Kidney glomerular epithelial cell (primary cell): ENCODE measurements at regions not wholly inside any gene's neighbourhood (a gene's known extent, or its start where the extent isn't known, plus 50 kb on each side); places are given as distances from the start of the nearest gene placed in this dataset.
"Not testable (repeated sequence)": the region's sequence is repeated elsewhere in the genome, so short reads cannot be mapped to it uniquely, and the experiment has no call there.

ENCODE experiments used
- DNase-seq: peaks from one replicate; lab custom pipeline; 2025; lab: John Stamatoyannopoulos, UW

GRCh38 chr3:81853431-81853830, 92.0 kb upstream of the GBE1 start:
- DNase-seq, result no peak

DNA sequence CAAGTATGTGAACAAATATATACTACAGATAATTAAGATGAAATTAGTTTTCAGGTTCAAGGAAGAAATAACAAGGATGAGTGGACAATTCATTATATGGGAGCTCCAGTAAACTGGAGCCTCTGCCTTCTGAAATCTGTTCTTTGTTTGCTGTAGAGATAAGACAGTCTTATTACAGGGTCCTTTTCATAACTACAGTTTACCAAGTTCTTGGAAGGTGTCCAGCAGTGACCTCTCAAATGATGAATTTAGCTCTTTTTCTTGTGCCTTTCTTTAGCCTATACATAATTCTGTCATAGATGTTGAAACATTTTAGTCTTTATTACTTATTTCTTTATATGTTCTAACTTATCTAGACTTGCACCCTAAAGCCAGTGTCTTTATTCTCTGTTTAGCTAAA, 89.7 kb upstream of the GBE1 start:
- DNase-seq, result no peak

DNA sequence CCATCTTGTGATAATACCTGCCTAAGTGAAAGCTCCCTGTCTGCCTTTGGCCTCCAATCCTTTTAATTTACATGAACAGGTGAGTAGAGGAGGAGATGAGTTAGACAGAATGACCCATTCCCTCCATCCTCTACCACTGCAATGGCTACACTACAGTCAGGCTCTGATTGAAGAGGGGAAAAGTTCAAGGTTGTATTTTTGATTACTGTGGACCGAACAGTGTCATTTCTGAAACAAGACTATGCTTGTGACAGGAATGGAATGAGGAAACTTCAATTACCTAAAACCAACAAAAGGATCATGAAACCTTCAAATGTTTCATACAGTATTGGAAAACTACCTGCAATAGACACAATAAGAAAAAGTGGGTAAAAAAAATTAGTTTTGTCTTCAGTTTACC, 85.5 kb upstream of the GBE1 start:
- no peak for DNase-seq

- DNase-seq, result no peak
These were observed 80.1 kb upstream of the GBE1 start for GRCh38 chr3:81841540-81841939.

DNA sequence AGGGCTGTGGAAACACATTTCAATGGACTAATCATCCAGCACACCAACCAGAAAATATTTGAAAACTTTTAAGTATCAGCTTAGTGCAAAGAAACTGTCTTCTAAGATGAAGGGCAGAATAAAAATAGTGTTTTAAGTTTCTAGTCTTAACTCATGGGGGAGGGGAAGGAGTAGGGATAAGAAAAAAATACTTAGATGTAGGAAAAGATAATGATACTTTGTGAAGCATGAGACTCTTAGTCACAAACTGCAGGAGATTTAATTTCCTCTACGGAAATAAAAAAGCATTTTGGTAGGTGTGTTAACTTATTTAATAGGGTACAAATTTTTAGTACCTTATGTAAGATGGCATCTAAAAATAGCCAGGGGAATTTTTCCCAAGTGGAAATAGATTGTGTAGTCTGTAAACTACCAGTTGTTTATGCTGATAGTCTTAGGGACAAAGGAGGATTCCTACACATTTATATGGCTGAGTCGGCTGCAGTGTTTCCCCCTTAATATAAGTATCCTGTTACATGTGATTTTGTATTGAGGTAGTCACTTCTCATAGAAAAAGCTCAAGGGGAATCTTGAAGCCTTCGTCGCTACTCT, 78.2 kb upstream of the GBE1 start:
- no peak for DNase-seq

DNA sequence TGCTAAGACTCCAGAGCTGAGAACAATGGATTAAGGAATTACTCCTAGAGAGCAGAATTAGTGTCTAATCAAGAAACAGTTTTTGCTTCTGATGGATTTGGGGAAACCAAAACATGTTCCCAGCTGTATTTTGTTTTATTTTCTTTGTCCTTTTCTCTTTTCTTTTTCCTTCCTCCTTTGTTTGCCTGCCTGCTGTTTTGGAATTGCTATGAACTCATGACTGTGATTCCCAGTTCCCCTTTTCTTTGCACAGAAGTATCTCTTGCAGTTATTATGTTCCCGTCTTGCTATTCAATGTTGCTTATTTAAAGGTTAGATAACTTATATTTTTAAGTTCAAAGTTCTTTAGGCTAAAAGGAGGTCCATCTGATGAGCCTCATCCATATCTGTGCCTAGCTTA, 77.0 kb upstream of the GBE1 start:
- DNase-seq, result no peak

DNA sequence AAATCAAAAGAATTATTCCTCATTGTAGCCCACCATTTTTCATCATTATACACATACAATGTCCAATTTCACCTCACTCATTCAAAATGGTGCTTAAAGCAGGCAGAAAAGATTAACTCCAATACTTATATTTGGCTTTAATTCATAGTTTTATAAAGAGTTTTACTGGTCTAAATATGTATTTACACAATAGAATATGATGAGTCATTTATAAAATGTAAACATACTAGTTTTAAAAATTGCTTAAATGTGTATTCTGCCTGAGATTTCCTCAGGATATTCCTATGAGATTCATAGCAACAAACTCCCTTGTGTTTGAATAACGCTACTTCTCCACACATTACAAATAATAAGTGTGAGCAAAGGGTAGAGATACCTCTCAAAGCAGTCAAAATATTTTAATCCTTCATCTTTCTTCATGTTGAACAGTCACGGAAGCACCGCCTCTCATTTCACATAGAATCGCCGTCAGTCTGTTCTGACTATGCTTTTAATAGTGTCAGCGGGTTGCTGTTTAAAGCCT, 75.7 kb upstream of the GBE1 start:
- DNase-seq, result no peak

DNA sequence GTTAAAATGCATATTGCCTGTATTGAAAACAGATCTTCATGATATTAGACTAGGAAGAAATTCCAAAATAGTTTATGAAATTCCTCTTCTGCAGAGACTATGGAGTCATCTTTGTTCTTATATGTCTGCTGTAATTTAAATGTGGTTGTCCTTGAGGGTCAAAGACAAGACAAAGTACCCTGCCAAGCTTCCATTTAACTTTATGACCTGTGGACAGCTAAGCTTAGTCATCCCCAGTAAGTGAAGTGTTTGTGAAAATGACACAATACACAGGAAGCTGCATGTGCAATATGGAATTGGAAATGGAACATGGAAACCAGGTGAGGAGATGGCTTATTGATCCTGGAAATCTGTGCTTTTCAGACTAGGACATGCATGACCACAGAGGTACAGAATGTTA, 68.5 kb upstream of the GBE1 start:
- DNase-seq, result no peak

DNA sequence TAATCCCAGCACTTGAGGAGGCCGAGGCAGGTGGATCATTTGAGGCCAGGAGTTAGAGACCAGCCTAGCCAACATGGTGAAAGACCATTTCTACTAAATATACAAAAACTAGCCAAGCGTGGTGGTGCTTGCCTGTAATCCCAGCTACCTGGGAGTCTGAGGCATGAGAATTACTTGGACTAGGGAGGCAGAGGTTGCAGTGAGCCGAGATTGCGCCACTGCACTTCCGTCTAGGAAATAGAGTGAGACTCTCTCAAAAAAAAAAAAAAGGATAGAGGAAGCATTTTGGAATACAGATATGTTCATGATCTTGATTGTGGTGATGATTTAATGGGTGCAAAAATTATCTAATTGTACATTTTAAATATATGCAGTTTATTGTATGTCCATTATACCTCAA, 67.8 kb upstream of the GBE1 start:
- not testable (repeated sequence) for DNase-seq

DNA sequence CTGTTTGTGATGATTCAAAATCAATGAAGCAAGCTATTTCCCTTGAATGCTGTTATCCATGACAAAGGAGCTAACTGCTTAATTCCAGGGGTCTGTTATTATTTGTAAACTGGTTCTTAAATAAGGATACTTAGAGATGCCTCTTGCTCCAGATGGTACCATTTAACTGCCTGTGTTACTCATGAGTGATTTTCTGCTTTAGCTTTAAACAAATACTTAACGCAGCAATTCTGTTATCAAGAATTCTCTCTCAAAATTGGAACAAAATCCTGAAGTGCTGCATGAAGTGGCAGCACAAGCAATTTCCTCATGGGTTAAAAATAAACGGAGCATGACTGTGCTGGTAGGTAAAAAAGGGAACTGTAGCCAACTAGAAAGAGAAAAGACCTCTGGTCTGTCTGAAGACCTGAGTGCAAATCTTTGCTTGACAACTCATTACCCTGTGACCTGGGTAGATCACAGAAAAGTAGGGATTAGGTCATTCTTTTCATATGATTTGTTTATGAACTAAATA, 62.5 kb upstream of the GBE1 start:
- DNase-seq, result peak; percentile 39

DNA sequence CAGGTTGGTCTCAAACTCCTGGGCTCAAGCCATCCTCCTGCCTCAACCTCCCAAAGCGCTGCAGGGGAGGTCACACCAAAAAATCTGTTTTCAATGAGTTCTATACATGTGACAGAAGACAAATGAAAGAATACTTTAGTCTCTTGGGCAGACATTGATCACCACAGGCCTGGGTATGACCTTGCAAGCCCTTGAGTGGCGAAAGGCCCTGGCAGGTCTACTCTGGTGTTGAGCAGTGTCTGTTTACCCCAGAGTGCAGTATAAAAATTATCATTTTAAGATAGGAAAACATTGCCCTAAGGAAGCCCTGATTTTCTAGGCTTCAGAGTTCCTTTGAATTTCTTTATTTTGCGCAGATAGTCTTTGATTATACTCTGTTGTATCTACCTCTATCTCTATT, 61.6 kb upstream of the GBE1 start:
- no peak for DNase-seq

GRCh38 chr3:81816473-81817250, 55.2 kb upstream of the GBE1 start:
- DNase-seq, result peak; percentile 31

DNA sequence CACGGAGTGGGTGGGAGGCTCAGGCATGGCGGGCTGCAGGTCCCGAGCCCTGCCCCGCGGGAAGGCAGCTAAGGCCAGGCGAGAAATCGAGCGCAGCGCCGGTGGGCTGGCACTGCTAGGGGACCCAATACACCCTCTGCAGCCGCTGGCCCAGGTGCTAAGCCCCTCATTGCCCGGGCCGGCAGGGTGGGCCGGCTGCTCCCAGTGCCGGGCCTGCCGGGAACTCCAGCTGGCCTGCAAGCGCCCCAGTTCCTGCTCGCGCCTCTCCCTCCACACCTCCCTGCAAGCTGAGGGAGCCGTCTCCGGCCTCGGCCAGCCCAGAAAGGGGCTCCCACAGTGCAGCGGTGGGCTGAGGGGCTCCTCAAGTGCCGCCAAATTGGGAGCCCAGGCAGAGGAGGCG, 50.7 kb upstream of the GBE1 start:
- DNase-seq, result not testable (repeated sequence)
